ENCODE measurements at regions not wholly inside any gene's neighbourhood (a gene's known extent, or its start where the extent isn't known, plus 50 kb on each side); places are given as distances from the start of the nearest gene placed in this dataset.

DNA sequence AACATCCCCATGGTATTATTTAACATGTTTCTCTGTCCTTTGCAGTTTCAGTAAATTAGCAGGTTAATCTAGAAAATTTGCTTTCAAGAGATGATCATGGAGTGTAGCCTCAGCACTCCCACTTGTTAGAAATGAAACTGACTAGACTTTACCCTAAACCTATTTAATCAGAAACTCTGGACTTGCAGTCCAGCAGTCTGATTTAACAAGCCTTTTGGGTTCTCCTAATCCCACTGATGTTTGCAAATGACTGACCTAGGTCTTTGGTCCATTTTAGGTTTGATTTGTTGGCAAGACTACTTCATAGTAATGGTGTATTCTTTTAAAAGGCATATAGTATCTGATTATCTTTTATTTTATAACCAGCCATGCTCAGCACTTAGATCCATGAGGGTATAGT lies 55.5 kb upstream of the SLC25A13 start:
- no peak for FAIRE-seq
- no peak for TF ChIP-seq POLR2AphosphoS5 (IDR thresholded peaks at IDR 0.05; ENCODE audit: low read depth, low read length)
- no peak for TF ChIP-seq SPI1 (IDR thresholded peaks at IDR 0.05; ENCODE audit: low read depth, low read length)
- no peak for TF ChIP-seq PAX5 (IDR thresholded peaks at IDR 0.05; ENCODE audit: insufficient read depth, low read length, severe bottlenecking)
- no peak for TF ChIP-seq POLR2A (IDR thresholded peaks at IDR 0.05; ENCODE audit: low read depth, low read length)
- no peak for DNase-seq (ENCODE audit: insufficient read length, low spot score)

Data from GM12891 (cell line).